ENCODE measurements at regions not wholly inside any gene's neighbourhood (a gene's known extent, or its start where the extent isn't known, plus 50 kb on each side); places are given as distances from the start of the nearest gene placed in this dataset.
"Not testable (repeated sequence)": the region's sequence is repeated elsewhere in the genome, so short reads cannot be mapped to it uniquely, and the experiment has no call there.

GRCh38 chr16:58846226-58846625 is 112.1 kb upstream of the GOT2 start:
- TF ChIP-seq CTCF (conservative IDR thresholded peaks at IDR 0.05 in 1 of 2, IDR thresholded peaks at IDR 0.05 in 1 of 2; ENCODE audit: extremely low read depth in 1 of 2, insufficient read depth in 1 of 2, low read depth in 1 of 2, low read length in 2 of 2); EZH2 (IDR thresholded peaks at IDR 0.05; ENCODE audit: borderline replicate concordance, low read length): not testable (repeated sequence)
